ENCODE measurements at regions not wholly inside any gene's neighbourhood (a gene's known extent, or its start where the extent isn't known, plus 50 kb on each side); places are given as distances from the start of the nearest gene placed in this dataset.

DNA sequence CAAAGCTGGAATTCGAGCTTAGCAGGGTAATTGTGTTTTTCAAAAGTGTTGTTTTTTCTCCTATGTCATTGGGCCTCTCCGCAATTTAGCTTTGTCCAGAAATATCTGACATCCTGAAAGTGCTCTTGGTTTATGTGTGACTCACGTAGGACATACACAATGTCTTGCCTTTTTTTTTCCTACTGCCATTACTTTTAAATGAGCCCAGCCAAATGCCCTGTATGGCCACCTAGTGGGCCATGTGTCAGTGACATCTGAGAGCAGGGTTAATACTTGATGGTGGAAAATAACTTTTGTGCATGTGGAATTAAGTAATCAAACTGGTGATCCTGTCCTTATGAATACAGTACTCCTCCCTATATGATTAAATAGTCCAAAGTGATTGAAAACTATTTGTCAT is 1411.1 kb upstream of the TENM3 start:
- TF ChIP-seq, protein P1, sequence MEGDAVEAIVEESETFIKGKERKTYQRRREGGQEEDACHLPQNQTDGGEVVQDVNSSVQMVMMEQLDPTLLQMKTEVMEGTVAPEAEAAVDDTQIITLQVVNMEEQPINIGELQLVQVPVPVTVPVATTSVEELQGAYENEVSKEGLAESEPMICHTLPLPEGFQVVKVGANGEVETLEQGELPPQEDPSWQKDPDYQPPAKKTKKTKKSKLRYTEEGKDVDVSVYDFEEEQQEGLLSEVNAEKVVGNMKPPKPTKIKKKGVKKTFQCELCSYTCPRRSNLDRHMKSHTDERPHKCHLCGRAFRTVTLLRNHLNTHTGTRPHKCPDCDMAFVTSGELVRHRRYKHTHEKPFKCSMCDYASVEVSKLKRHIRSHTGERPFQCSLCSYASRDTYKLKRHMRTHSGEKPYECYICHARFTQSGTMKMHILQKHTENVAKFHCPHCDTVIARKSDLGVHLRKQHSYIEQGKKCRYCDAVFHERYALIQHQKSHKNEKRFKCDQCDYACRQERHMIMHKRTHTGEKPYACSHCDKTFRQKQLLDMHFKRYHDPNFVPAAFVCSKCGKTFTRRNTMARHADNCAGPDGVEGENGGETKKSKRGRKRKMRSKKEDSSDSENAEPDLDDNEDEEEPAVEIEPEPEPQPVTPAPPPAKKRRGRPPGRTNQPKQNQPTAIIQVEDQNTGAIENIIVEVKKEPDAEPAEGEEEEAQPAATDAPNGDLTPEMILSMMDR (IDR thresholded peaks at IDR 0.05; ENCODE audit: insufficient read depth, low read depth, low read length): peak; percentile 20
- TF ChIP-seq EZH2 (IDR thresholded peaks at IDR 0.05; ENCODE audit: insufficient read depth, low read length): no peak
